PC-3 (cell line): ENCODE measurements at regions not wholly inside any gene's neighbourhood (a gene's known extent, or its start where the extent isn't known, plus 50 kb on each side); places are given as distances from the start of the nearest gene placed in this dataset.

Experiments
- EZH2phosphoT487 ChIP-seq: fragments of 300-600 bp; sonication (generic); IDR thresholded peaks from 2 replicates; pipeline ENCODE4 v1.6.1; 2018; ENCODE audit warnings: mild to moderate bottlenecking, antibody characterized with exemption, low read length, borderline replicate concordance
- TF ChIP-seq, protein P1 (sequence below): fragments of 300-600 bp; sonication (generic); conservative IDR thresholded peaks from 2 replicates; pipeline ENCODE4 v1.5.1; 2017; ENCODE audit warnings: antibody characterized with exemption, low read depth, mild to moderate bottlenecking, low read length

DNA sequence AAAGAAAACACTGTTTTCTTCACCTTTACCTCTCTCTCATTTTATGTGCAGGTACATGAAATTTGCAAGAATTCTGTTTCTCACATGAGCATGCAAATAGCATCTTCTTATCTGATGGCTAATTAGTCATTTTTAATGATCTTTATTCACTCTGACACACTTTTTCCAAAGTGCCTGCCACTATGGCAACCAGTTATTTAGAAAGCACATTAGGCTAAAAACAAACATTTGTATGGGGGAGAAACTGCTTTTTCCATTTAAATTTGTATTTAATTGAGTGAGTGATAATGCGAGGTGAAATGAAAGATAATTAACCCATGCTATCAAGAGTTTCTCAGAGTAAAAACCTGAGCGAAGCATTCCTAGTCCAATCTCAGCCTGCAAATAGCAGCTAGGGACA, 365.0 kb downstream of the MAT2B start:
- TF ChIP-seq, protein P1, sequence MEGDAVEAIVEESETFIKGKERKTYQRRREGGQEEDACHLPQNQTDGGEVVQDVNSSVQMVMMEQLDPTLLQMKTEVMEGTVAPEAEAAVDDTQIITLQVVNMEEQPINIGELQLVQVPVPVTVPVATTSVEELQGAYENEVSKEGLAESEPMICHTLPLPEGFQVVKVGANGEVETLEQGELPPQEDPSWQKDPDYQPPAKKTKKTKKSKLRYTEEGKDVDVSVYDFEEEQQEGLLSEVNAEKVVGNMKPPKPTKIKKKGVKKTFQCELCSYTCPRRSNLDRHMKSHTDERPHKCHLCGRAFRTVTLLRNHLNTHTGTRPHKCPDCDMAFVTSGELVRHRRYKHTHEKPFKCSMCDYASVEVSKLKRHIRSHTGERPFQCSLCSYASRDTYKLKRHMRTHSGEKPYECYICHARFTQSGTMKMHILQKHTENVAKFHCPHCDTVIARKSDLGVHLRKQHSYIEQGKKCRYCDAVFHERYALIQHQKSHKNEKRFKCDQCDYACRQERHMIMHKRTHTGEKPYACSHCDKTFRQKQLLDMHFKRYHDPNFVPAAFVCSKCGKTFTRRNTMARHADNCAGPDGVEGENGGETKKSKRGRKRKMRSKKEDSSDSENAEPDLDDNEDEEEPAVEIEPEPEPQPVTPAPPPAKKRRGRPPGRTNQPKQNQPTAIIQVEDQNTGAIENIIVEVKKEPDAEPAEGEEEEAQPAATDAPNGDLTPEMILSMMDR, result no peak
- TF ChIP-seq EZH2phosphoT487, result no peak
